Astrocyte of the spinal cord (primary cell): ENCODE measurements at regions not wholly inside any gene's neighbourhood (a gene's known extent, or its start where the extent isn't known, plus 50 kb on each side); places are given as distances from the start of the nearest gene placed in this dataset.
"Not testable (repeated sequence)": the region's sequence is repeated elsewhere in the genome, so short reads cannot be mapped to it uniquely, and the experiment has no call there.

Source experiments
- DNase-seq: peaks from one replicate; pipeline ENCODE4 v3.0.0; 2011; ENCODE audit warnings: low read depth, low spot score
- H3K4me3 ChIP-seq: 2 replicates; pipeline ENCODE4 v1.5.1; 2011; ENCODE audit warnings: low read depth, mild to moderate bottlenecking, low read length, moderate library complexity
- in situ Hi-C: cut with HindIII; loops from 2 replicates; pipeline ENCODE4 v1.10.0; 2017; ENCODE audit warnings: low sequenced_read_pairs
- TF ChIP-seq, protein P1 (sequence below): IDR thresholded peaks from 2 replicates; pipeline ENCODE4 v1.5.1; 2012; ENCODE audit warnings: low read depth, mild to moderate bottlenecking, low read length, inconsistent platforms

DNA sequence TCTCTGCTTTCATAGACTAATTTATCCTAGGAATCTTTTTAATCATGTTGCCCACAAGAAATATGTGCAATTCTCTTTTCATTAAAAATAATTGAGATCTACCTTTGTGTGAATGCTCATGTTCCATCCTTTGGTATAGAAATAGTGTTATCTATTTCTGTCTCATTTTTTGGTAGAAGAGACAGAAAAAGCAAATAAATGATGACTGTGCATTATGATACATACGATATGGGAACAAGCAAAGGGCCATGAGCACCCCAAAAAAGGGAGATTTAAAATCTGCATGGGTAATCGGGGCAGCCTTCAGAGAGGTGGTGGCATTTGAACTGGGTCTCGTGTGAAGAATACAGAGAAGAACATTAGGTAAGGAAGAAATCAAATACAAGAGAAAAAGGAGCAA is 1197.5 kb upstream of the AUTS2 start:
- no peak overlapping the region for H3K4me3 ChIP-seq
- no peak for DNase-seq
- in situ Hi-C loops, result no loop called here
- TF ChIP-seq, protein P1, sequence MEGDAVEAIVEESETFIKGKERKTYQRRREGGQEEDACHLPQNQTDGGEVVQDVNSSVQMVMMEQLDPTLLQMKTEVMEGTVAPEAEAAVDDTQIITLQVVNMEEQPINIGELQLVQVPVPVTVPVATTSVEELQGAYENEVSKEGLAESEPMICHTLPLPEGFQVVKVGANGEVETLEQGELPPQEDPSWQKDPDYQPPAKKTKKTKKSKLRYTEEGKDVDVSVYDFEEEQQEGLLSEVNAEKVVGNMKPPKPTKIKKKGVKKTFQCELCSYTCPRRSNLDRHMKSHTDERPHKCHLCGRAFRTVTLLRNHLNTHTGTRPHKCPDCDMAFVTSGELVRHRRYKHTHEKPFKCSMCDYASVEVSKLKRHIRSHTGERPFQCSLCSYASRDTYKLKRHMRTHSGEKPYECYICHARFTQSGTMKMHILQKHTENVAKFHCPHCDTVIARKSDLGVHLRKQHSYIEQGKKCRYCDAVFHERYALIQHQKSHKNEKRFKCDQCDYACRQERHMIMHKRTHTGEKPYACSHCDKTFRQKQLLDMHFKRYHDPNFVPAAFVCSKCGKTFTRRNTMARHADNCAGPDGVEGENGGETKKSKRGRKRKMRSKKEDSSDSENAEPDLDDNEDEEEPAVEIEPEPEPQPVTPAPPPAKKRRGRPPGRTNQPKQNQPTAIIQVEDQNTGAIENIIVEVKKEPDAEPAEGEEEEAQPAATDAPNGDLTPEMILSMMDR, result no peak

DNA sequence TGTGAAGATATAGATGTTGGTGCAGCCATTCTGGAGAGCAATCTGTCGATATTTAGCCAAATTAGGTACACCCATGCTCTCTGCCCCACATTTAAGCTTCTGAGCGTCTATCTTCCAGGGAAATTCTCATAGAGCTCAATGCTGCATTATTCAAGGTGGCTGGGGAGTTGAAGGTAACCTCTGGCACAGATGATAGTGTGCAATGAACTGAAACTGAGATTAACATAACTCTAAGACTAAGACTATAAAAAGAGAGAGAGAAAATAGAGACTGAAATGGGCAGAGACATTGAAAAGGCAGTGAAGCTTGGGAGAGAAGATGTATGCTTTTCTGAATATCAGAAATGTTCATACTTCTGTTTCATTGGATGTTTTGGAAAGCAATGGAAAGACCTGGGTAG is 1197.0 kb upstream of the AUTS2 start:
- no peak for DNase-seq
- TF ChIP-seq, protein P1, result no peak
- no peak overlapping the region for H3K4me3 ChIP-seq
- in situ Hi-C loops, result no loop called here

DNA sequence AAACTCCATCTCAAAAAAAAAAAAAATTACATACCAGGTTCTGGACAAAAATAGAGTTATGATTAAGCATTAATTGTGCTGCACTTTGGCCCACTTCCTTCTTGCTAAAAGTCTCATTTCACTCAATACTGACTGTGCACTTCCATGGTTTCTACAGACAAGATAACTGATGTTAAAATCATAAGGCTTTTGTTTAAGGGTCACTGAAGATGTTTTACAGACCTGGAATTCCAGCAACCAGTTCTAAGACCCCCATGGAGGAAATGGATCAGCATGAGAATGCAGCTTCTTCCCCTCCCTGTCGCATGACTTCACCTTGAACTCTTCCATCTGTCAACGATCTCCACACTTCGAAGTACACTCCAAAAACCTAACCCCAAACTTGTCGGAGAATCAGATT is 1191.8 kb upstream of the AUTS2 start:
- no peak overlapping the region for H3K4me3 ChIP-seq
- DNase-seq, result no peak
- in situ Hi-C loops, result no loop called here
- TF ChIP-seq, protein P1, result no peak

DNA sequence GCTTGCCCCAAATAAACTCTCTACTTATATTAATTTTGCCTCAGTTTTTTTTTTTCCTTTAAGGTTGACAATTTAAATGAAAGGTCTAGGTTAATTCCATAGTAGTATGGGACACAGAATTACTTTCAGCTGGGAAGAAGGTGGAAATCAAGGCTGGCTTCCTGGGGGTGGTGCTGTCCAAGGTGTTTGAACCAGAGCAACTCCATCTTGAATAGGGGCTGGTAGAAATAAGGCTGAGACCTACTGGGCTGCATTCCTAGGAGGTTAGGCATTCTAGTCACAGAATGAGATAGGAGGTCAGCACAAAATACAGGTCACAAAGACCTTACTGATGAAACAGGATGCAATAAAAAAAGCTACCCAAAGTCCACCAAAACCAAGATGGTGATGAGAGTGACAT is 1190.8 kb upstream of the AUTS2 start:
- in situ Hi-C loops, result no loop called here
- H3K4me3 ChIP-seq, result no peak overlapping the region
- DNase-seq, result no peak
- TF ChIP-seq, protein P1, result no peak

DNA sequence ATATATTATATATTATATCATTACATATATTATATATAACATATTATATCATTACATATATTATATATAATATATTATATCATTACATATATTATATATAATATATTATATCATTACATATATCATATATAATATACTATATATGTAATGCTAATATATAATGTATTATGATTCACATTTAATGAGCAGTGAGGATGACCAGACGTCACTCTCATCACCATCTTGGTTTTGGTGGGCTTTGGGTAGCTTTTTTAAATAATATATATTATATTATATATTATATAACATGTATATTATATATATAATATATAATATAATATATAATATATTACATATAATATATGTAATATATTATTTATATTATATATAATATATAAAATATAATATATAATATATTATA is 1189.4 kb upstream of the AUTS2 start:
- no peak for DNase-seq
- TF ChIP-seq, protein P1, result no peak
- in situ Hi-C loops, result no loop called here
- H3K4me3 ChIP-seq, result no peak overlapping the region

DNA sequence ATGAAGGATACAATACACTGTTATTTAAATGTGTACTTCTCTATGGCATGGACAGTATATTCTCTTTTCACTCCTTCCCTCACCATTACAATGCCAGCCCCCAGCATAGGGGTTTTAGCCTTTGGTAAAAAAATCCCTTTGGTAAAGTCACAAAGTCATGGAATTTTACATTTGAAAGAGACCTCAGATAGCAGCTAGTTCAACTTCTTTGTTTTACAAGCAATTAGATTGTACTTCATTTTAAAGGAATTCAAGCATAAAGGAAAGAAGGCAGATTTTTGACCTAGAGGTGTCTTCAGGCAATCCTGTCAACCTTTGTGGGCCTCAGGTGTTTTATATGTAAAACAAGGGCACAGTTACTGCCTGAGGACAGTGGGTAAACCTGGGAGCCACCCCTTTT is 1188.4 kb upstream of the AUTS2 start:
- TF ChIP-seq, protein P1, result no peak
- in situ Hi-C loops, result no loop called here
- H3K4me3 ChIP-seq, result no peak overlapping the region
- no peak for DNase-seq

DNA sequence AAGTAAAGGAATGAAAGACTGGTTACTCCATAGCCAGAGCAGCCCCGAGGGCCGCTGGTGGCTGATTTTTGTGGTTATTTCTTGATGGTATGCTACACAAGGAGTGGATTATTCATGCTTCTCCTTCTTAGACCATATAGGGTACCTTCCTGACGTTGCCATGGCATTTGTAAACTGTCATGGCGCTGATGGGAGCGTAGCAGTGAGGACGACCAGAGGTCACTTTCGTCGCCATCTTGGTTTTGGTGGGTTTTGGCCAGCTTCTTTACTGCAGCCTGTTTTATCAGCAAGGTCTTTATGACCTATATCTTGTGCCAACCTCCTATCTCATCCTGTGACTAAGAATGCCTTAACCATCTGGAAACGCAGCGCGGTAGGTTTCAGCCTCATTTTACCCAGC is 1187.6 kb upstream of the AUTS2 start:
- in situ Hi-C loops, H3K4me3 ChIP-seq, DNase-seq: not testable (repeated sequence)
